Gastroesophageal sphincter (tissue), 4 donors: ENCODE measurements at regions not wholly inside any gene's neighbourhood (a gene's known extent, or its start where the extent isn't known, plus 50 kb on each side); places are given as distances from the start of the nearest gene placed in this dataset.

ENCODE experiments used
- ATAC-seq: fragments of 150-250 bp; one replicate; pipeline ENCODE4 v1.9.1; 2016; ENCODE audit warnings: mild to moderate bottlenecking, moderate library complexity
- H3K27ac ChIP-seq, 4 donors: fragments of 200-600 bp; sonication (generic) in 3 of 4; 1 replicate in 3 of 4; 2 replicates in 1 of 4; pipeline ENCODE4 v1.5.1; 2016 to 2019
- H3K27me3 ChIP-seq: fragments of 200-600 bp; sonication (generic); one replicate; pipeline ENCODE4 v1.5.1; 2019
- H3K36me3 ChIP-seq, 2 donors: fragments of 200-600 bp; sonication (generic); one replicate each; pipeline ENCODE4 v1.5.1; 2019; ENCODE audit warnings: control low read depth in 1 of 2
- H3K4me1 ChIP-seq, 3 donors: fragments of 200-600 bp; sonication (generic); 1 replicate in 2 of 3; 2 replicates in 1 of 3; pipeline ENCODE4 v1.5.1; 2016 to 2019; ENCODE audit warnings: control low read depth in 2 of 3
- H3K4me3 ChIP-seq, 2 donors: fragments of 200-600 bp; sonication (generic); one replicate each; pipeline ENCODE4 v1.5.1; 2019; ENCODE audit warnings: mild to moderate bottlenecking in 1 of 2, moderate library complexity in 1 of 2
- H3K9me3 ChIP-seq, 3 donors: fragments of 200-600 bp; sonication (generic); one replicate each; pipeline ENCODE4 v1.5.1; 2017 to 2019; ENCODE audit warnings: control low read depth in 2 of 3
- CTCF ChIP-seq, 4 experiments: fragments of 200-600 bp in 2 of 4; fragments of 450-650 bp in 2 of 4; sonication (generic) in 1 of 4; IDR thresholded peaks; one replicate each; pipeline ENCODE4 v1.5.1; 2017 to 2019; ENCODE audit warnings: antibody characterized with exemption in 4 of 4, mild to moderate bottlenecking in 2 of 4, moderate library complexity in 2 of 4
- EP300 ChIP-seq: sonication (generic); formaldehyde crosslinking; IDR thresholded peaks from one replicate; pipeline ENCODE4 v1.6.1; 2017; ENCODE audit warnings: antibody characterized with exemption, mild to moderate bottlenecking
- POLR2A ChIP-seq, 2 donors: fragments of 450-650 bp; IDR thresholded peaks; one replicate each; pipeline ENCODE4 v1.6.1; 2017; ENCODE audit warnings: antibody characterized with exemption in 2 of 2, mild to moderate bottlenecking in 2 of 2, moderate library complexity in 1 of 2
- POLR2AphosphoS5 ChIP-seq: sonication (generic); formaldehyde crosslinking; IDR thresholded peaks from one replicate; pipeline ENCODE4 v1.6.1; 2017; ENCODE audit warnings: antibody characterized with exemption
- WGBS, 2 donors: methylation state at CpG; one replicate each; pipeline ENCODE4 v1.1.5; 2018; ENCODE audit warnings: low coverage in 1 of 2; 5-methylcytosine and 5-hydroxymethylcytosine counted together

DNA sequence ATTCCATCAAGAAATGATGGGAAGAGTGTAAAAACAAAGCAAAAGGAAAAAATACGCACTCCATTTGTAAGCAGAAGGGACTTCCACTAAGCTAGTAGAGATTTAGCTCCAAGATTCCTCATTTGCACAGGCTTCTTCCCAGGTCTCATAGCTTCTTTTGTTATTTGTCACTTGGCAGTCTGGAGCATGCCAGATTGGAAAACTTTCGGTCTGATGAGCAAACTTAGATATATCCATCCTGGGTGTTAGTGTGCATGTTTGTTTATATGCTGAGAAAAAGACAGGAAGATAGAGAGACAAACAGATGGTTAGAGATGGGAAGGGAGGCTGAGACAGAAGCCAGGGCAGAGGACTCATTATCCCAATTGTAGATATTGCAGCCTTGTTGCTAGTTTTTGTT lies 1644.5 kb upstream of the NUDT12 start:
- no peak overlapping the region for H3K4me3 ChIP-seq
- no peaks in the 10 kb centered on the region for H3K36me3 ChIP-seq
- H3K27me3 ChIP-seq, result no peaks in the 10 kb centered on the region
- no peak overlapping the region for H3K27ac ChIP-seq
- no peaks in the 10 kb centered on the region for H3K4me1 ChIP-seq
- WGBS, 2 donors, result 56 to 57% methylated on average over 2 of the region's 2 CpGs
- peaks cover 0 to 5% (median 0%) of the 10 kb centered on the region in 3 donors for H3K9me3 ChIP-seq
- ATAC-seq, result no peak
- TF ChIP-seq CTCF (IDR thresholded peaks at IDR 0.05) (no peak), POLR2AphosphoS5 (no peak), EP300 (no peak), POLR2A (IDR thresholded peaks at IDR 0.05) (no peak)

DNA sequence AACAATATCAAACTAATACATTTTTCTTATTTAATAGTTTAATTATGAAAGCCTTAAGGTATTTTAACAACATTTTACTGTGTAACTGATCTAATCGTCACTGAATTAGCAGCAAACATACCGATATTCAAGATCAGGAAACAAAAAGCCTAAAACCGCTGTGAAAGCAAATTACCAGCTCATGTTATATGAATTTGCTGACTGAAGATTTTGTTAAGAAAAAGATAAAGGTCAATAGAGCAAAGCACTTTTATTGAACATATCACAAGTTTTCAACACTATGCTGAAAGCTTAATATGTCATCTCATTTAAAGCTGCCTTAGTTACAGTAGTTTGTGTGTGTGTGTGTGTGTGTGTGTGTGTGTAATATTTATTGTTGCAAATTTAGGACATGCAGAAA lies 1634.9 kb upstream of the NUDT12 start:
- H3K36me3 ChIP-seq, result no peaks in the 10 kb centered on the region
- no peak for ATAC-seq
- no peak for TF ChIP-seq CTCF (IDR thresholded peaks at IDR 0.05)
- no peak for TF ChIP-seq EP300
- TF ChIP-seq POLR2A (IDR thresholded peaks at IDR 0.05), result no peak
- no peak for TF ChIP-seq POLR2AphosphoS5
- no peaks in the 10 kb centered on the region for H3K4me1 ChIP-seq
- H3K9me3 ChIP-seq, result peaks cover 0 to 10% (median 0%) of the 10 kb centered on the region in 3 donors
- H3K4me3 ChIP-seq, result no peak overlapping the region
- H3K27ac ChIP-seq, result no peak overlapping the region
- 85 to 88% methylated on average over 3 of the region's 3 CpGs for WGBS, 2 donors
- no peaks in the 10 kb centered on the region for H3K27me3 ChIP-seq

- no peaks in the 10 kb centered on the region for H3K4me1 ChIP-seq
- ATAC-seq, result no peak
These were observed 1633.2 kb upstream of the NUDT12 start for GRCh38 chr5:105195765-105196164.

DNA sequence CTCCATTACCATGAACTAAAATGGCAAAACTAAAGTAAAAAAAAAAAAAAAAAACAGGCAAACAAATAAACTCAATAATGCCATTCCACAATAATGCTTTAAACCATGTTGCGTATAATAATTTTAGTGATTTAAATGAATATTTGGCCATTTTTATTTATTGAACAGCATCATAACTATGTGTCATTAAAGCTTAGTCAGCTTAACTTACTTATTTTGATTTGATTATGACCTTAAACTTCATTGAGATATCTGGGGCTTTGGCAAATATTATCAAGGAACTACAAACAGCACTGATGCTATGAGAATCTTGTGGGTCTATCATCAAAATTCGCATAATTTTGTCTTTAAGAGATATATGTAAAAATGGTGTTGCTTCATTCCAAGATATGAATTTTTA lies 1610.3 kb upstream of the NUDT12 start:
- no peak for ATAC-seq
- Histone ChIP-seq H3K9me3 (no peaks in the 10 kb centered on the region), H3K4me3 (no peak overlapping the region), H3K36me3 (no peaks in the 10 kb centered on the region), H3K27ac (no peak overlapping the region), H3K4me1 (no peaks in the 10 kb centered on the region), H3K27me3 (no peaks in the 10 kb centered on the region)
- TF ChIP-seq EP300, result no peak
- TF ChIP-seq POLR2A (IDR thresholded peaks at IDR 0.05), result no peak
- no peak for TF ChIP-seq CTCF (IDR thresholded peaks at IDR 0.05)
- no peak for TF ChIP-seq POLR2AphosphoS5
- 86 to 95% methylated on average over 2 of the region's 2 CpGs for WGBS, 2 donors

More at GRCh38 chr5:105195765-105196164, 1633.2 kb upstream of the NUDT12 start:
- Histone ChIP-seq H3K9me3 (no peaks in the 10 kb centered on the region), H3K36me3 (no peaks in the 10 kb centered on the region), H3K27ac (no peak overlapping the region), H3K4me3 (no peak overlapping the region), H3K27me3 (no peaks in the 10 kb centered on the region)
- no peak for TF ChIP-seq EP300
- TF ChIP-seq POLR2AphosphoS5, result no peak
- no peak for TF ChIP-seq POLR2A (IDR thresholded peaks at IDR 0.05)
- TF ChIP-seq CTCF (IDR thresholded peaks at IDR 0.05), result no peak

DNA sequence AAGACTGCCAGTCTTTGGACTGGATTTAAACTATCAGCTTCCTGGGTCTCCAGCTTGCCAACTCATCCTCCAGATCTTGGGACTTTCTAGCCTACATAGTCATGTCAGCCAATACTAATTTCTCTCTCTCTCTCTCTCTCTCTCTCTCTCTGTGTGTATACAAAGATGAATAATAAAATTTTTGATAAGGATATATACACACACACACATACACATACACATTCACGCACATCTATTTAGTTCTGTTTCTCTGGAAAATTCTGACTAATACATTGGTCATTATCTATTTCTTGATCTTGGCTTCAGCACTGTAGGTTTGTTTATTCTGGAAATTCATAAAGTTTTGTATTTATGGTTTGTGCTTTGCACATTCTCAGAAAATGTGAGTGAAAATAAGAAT lies 1606.2 kb upstream of the NUDT12 start:
- WGBS, 2 donors, result 89 to 100% methylated on average over 1 of the region's 1 CpG
- no peak for ATAC-seq

More for the DNA sequence above, 1606.2 kb upstream of the NUDT12 start:
- no peak overlapping the region for H3K27ac ChIP-seq
- no peak for TF ChIP-seq CTCF (IDR thresholded peaks at IDR 0.05)
- TF ChIP-seq POLR2AphosphoS5, result no peak
- TF ChIP-seq EP300, result no peak
- no peak for TF ChIP-seq POLR2A (IDR thresholded peaks at IDR 0.05)
- no peaks in the 10 kb centered on the region for H3K36me3 ChIP-seq
- H3K4me3 ChIP-seq, result no peak overlapping the region
- H3K4me1 ChIP-seq, result no peaks in the 10 kb centered on the region
- no peaks in the 10 kb centered on the region for H3K9me3 ChIP-seq
- H3K27me3 ChIP-seq, result no peaks in the 10 kb centered on the region
